Panc1 (cell line): ENCODE measurements at regions not wholly inside any gene's neighbourhood (a gene's known extent, or its start where the extent isn't known, plus 50 kb on each side); places are given as distances from the start of the nearest gene placed in this dataset.

ENCODE experiments used
- ATAC-seq: fragments of 200-7000 bp; cut with Tn5 transposase; 2 replicates; pipeline ENCODE4 v1.9.1; 2020; ENCODE audit warnings: mild to moderate bottlenecking, moderate library complexity
- BruUV-seq: library from RNA; stranded (reverse); fragments of 400-500 nt; replicated peaks from 2 replicates; lab custom pipeline; 2021; lab: Mats Ljungman, UMichigan
- CTCF ChIA-PET: fragments of 300-600 bp; sonication (Branson Sonifier 250); formaldehyde crosslinking; loops from one replicate; lab custom pipeline; 2022; ENCODE audit warnings: antibody characterized with exemption; lab: Charles Lee
- POLR2A ChIA-PET: fragments of 300-600 bp; sonication (Branson Sonifier 250); formaldehyde crosslinking; loops from one replicate; lab custom pipeline; 2022; ENCODE audit warnings: antibody characterized with exemption; lab: Charles Lee
- DNase-seq: peaks from one replicate; pipeline ENCODE4 v3.0.0-alpha.2; 2010; ENCODE audit warnings: low read depth, low spot score
- H3K27ac ChIP-seq: 2 replicates; pipeline ENCODE4 v1.5.1; 2011; ENCODE audit warnings: mild to moderate bottlenecking, low read length, inconsistent platforms
- H3K27me3 ChIP-seq: fragments of 200-500 bp; sonication (Bioruptor generic); 2 replicates; pipeline ENCODE4 v1.6.0; 2014; ENCODE audit warnings: low read length, inconsistent platforms; ENCODE audit not compliant: control insufficient read depth, insufficient read depth
- H3K36me3 ChIP-seq: fragments of 200-500 bp; sonication (Bioruptor generic); 2 replicates; pipeline ENCODE4 v1.5.1; 2014; ENCODE audit warnings: inconsistent platforms, mild to moderate bottlenecking, low read length, moderate library complexity; ENCODE audit not compliant: control insufficient read depth, insufficient read depth
- H3K4me1 ChIP-seq: 2 replicates; pipeline ENCODE4 v1.5.1; 2011; ENCODE audit warnings: inconsistent platforms, mild to moderate bottlenecking, low read length, moderate library complexity; ENCODE audit not compliant: control insufficient read depth, insufficient read depth
- H3K4me3 ChIP-seq, 2 experiments: 2 replicates each; pipeline ENCODE4 v1.5.1; 2011 to 2012; ENCODE audit warnings: low read depth in 2 of 2, low read length in 2 of 2, mild to moderate bottlenecking in 2 of 2, inconsistent platforms in 1 of 2, moderate library complexity in 1 of 2
- H3K9me3 ChIP-seq: fragments of 200-500 bp; sonication (Bioruptor generic); 2 replicates; pipeline ENCODE4 v1.5.1; 2014; ENCODE audit warnings: low read depth, mild to moderate bottlenecking, inconsistent platforms, low read length, moderate library complexity; ENCODE audit not compliant: control insufficient read depth, insufficient read depth
- POLR2AphosphoS5 ChIP-seq: IDR thresholded peaks from 2 replicates; pipeline ENCODE4 v1.6.1; 2012; ENCODE audit warnings: mild to moderate bottlenecking, low read depth, low read length, moderate library complexity
- REST ChIP-seq, 2 experiments: IDR thresholded peaks; 2 replicates each; pipeline ENCODE4 v1.6.1; 2011 to 2012; ENCODE audit warnings: low read depth in 2 of 2, control low read depth in 1 of 2, low read length in 1 of 2, mild to moderate bottlenecking in 1 of 2, moderate library complexity in 1 of 2; ENCODE audit not compliant: insufficient read depth in 1 of 2
- SIN3A ChIP-seq: IDR thresholded peaks from 2 replicates; pipeline ENCODE4 v1.6.1; 2012; ENCODE audit warnings: low read depth, mild to moderate bottlenecking, low read length, moderate library complexity, borderline replicate concordance; ENCODE audit not compliant: insufficient read depth
- TCF7L2 ChIP-seq: IDR thresholded peaks from 2 replicates; pipeline ENCODE4 v1.6.1; 2011; ENCODE audit warnings: mild to moderate bottlenecking, low read depth, low read length, inconsistent platforms
- in situ Hi-C: cut with HindIII; loops from 2 replicates; pipeline ENCODE4 v1.10.0; 2016; ENCODE audit warnings: low sequenced_read_pairs, low pct_unique_long_range_greater_than_20kb
- intact Hi-C: fragments of 100-400 bp; cut with micrococcal nuclease; formaldehyde crosslinking; loops from one replicate; pipeline ENCODE4 v1.10.0; 2022; ENCODE audit not compliant: unreplicated experiment
- TF ChIP-seq, protein P1 (sequence below): fragments of 450-650 bp; IDR thresholded peaks from 2 replicates; pipeline ENCODE4 v1.5.1; 2017; ENCODE audit warnings: mild to moderate bottlenecking

GRCh38 chr13:91236182-91236581 lies 111.3 kb upstream of the MIR17HG start:
- no TSS peak for BruUV-seq
- no peak overlapping the region for H3K27ac ChIP-seq
- POLR2A ChIA-PET: no interaction called here
- no peaks in the 10 kb centered on the region for H3K4me1 ChIP-seq
- ATAC-seq: no peak
- in situ Hi-C loops: no loop called here
- TF ChIP-seq TCF7L2 (no peak), REST (IDR thresholded peaks at IDR 0.05; ENCODE audit: insufficient read depth in 1 of 2, low read depth in 2 of 2, low read length in 1 of 2) (no peak), POLR2AphosphoS5 (no peak), SIN3A (no peak)
- TF ChIP-seq, protein P1, sequence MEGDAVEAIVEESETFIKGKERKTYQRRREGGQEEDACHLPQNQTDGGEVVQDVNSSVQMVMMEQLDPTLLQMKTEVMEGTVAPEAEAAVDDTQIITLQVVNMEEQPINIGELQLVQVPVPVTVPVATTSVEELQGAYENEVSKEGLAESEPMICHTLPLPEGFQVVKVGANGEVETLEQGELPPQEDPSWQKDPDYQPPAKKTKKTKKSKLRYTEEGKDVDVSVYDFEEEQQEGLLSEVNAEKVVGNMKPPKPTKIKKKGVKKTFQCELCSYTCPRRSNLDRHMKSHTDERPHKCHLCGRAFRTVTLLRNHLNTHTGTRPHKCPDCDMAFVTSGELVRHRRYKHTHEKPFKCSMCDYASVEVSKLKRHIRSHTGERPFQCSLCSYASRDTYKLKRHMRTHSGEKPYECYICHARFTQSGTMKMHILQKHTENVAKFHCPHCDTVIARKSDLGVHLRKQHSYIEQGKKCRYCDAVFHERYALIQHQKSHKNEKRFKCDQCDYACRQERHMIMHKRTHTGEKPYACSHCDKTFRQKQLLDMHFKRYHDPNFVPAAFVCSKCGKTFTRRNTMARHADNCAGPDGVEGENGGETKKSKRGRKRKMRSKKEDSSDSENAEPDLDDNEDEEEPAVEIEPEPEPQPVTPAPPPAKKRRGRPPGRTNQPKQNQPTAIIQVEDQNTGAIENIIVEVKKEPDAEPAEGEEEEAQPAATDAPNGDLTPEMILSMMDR: no peak
- no peak for DNase-seq
- H3K27me3 ChIP-seq: no peaks in the 10 kb centered on the region
- H3K9me3 ChIP-seq: no peaks in the 10 kb centered on the region
- H3K4me3 ChIP-seq: no peak overlapping the region
- CTCF ChIA-PET: no interaction called here
- intact Hi-C loops: no loop called here
- no peaks in the 10 kb centered on the region for H3K36me3 ChIP-seq

GRCh38 chr13:91236921-91237320 lies 110.6 kb upstream of the MIR17HG start:
- H3K4me3 ChIP-seq: no peak overlapping the region
- CTCF ChIA-PET: no interaction called here
- H3K27me3 ChIP-seq: no peaks in the 10 kb centered on the region
- no peak overlapping the region for H3K27ac ChIP-seq
- in situ Hi-C loops (no loop called here), intact Hi-C loops (no loop called here)
- POLR2A ChIA-PET: no interaction called here
- ATAC-seq: no peak
- BruUV-seq: no TSS peak
- H3K4me1 ChIP-seq: no peaks in the 10 kb centered on the region
- H3K9me3 ChIP-seq: no peaks in the 10 kb centered on the region
- H3K36me3 ChIP-seq: no peaks in the 10 kb centered on the region
- TF ChIP-seq TCF7L2 (no peak), REST (IDR thresholded peaks at IDR 0.05; ENCODE audit: insufficient read depth in 1 of 2, low read depth in 2 of 2, low read length in 1 of 2) (no peak), SIN3A (no peak), POLR2AphosphoS5 (no peak)
- TF ChIP-seq, protein P1: no peak
- no peak for DNase-seq
